RPMI7951 (cell line): ENCODE measurements at regions not wholly inside any gene's neighbourhood (a gene's known extent, or its start where the extent isn't known, plus 50 kb on each side); places are given as distances from the start of the nearest gene placed in this dataset.
"Not testable (repeated sequence)": the region's sequence is repeated elsewhere in the genome, so short reads cannot be mapped to it uniquely, and the experiment has no call there.

Source experiments
- DNase-seq: peaks from one replicate; pipeline ENCODE4 v3.0.0-alpha.2; 2012; ENCODE audit warnings: low read depth

DNA sequence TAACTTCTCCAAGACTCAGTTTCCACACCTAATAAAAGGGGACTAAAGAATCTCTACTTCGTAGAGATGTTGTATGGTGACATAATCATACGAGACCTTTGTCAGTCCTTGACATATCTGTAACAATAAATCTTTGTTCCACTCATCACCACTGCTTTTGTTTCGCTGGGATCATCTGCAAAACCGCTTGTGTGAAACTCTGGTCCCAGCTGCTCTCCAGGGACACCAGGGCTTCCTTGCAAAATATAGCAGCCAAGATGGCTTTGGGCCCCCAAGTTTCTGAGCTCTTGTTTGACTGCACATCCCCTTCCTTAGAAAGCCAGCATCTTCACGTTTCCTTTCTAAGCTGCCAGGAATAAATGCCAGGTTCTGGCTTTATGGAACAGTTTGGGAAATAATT lies 110.5 kb upstream of the RRN3 start:
- DNase-seq: not testable (repeated sequence)

DNA sequence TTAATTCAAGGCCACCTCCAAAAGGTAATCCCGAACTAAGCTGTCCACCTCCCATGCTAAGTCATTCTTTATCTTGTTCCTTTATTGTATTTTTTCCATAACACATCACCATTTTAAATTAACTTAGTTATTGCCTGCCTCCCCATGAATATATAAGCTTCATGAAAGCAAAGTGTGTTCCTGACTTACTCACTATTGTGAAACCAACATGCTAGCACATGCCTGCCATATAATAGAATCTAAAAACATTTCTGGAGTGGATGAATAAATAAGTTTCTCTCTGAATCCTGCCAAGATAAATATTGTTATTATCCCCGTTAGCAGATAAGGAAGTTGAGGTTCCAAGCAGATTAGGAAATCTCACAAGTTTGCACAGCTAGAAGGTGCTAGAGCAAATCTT lies 98.7 kb upstream of the RRN3 start:
- not testable (repeated sequence) for DNase-seq

DNA sequence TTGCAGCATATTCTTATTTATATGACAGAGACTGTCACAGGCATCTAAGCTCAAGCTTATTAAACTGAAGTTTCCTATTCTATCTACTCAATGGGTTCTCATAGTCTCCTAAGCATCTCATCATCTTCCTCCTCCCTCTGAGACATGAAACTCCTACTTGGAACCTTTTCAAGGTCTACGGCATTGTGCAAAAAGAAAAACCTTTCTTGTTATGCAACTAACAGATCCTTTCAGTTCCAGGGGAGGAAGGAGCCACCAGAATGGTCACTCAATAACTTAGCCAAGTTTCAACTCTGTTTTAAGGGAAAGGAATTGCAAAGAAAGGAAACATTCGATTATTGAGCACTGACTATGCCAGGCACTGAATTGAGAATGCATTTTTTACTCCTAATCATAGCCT lies 98.1 kb upstream of the RRN3 start:
- not testable (repeated sequence) for DNase-seq

- not testable (repeated sequence) for DNase-seq
Measured at GRCh38 chr16:15189478-15189877, 95.4 kb upstream of the RRN3 start.
